Sigmoid colon (tissue), 6 donors: ENCODE measurements at regions not wholly inside any gene's neighbourhood (a gene's known extent, or its start where the extent isn't known, plus 50 kb on each side); places are given as distances from the start of the nearest gene placed in this dataset.

Experiments
- DNase-seq: peaks from one replicate; pipeline ENCODE4 v3.0.0-alpha.2; 2019
- H3K27ac ChIP-seq, 4 donors: fragments of 200-600 bp; sonication (generic); one replicate each; pipeline ENCODE4 v1.5.1; 2016 to 2019; ENCODE audit warnings: mild to moderate bottlenecking in 1 of 4
- H3K27me3 ChIP-seq, 3 donors: fragments of 200-600 bp; sonication (generic); one replicate each; pipeline ENCODE4 v1.5.1; 2019; ENCODE audit warnings: mild to moderate bottlenecking in 1 of 3
- H3K36me3 ChIP-seq, 4 donors: fragments of 200-600 bp; sonication (generic); one replicate each; pipeline ENCODE4 v1.5.1; 2016 to 2019
- H3K4me1 ChIP-seq, 4 donors: fragments of 200-600 bp; sonication (generic); one replicate each; pipeline ENCODE4 v1.5.1; 2017 to 2019
- H3K4me3 ChIP-seq, 4 donors: fragments of 200-600 bp; sonication (generic); one replicate each; pipeline ENCODE4 v1.5.1; 2017 to 2019; ENCODE audit warnings: mild to moderate bottlenecking in 2 of 4, moderate library complexity in 1 of 4
- H3K9me3 ChIP-seq, 4 donors: fragments of 200-600 bp in 3 of 4; sonication (generic) in 3 of 4; one replicate each; pipeline versions ENCODE4 v1.5.1 to v1.6.1; 2013 to 2019
- CTCF ChIP-seq, 4 experiments: fragments of 450-650 bp in 3 of 4; fragments of 200-600 bp in 1 of 4; IDR thresholded peaks; one replicate each; pipeline ENCODE4 v1.5.1; 2016 to 2019; ENCODE audit warnings: antibody characterized with exemption in 4 of 4, mild to moderate bottlenecking in 3 of 4, moderate library complexity in 2 of 4
- EP300 ChIP-seq, 4 donors: sonication (generic); formaldehyde crosslinking; IDR thresholded peaks; one replicate each; pipeline ENCODE4 v1.6.1; 2017; ENCODE audit warnings: antibody characterized with exemption in 4 of 4
- POLR2A ChIP-seq, 2 donors: fragments of 450-650 bp; IDR thresholded peaks; one replicate each; pipeline ENCODE4 v1.6.1; 2016; ENCODE audit warnings: antibody characterized with exemption in 2 of 2, mild to moderate bottlenecking in 2 of 2, moderate library complexity in 2 of 2
- POLR2AphosphoS5 ChIP-seq, 4 donors: sonication (generic); formaldehyde crosslinking; IDR thresholded peaks; one replicate each; pipeline ENCODE4 v1.6.1; 2017; ENCODE audit warnings: antibody characterized with exemption in 4 of 4
- WGBS, 2 donors: extraction: QIAGEN DNeasy Blood & Tissue Kit; methylation state at CpG; one replicate each; pipeline ENCODE4 v1.1.7; 2013; 5-methylcytosine and 5-hydroxymethylcytosine counted together
- intact Hi-C: fragments of 100-400 bp; cut with DNase I; formaldehyde crosslinking; loops from one replicate; pipeline ENCODE4 v1.15.1; 2023
- small RNA-seq, 3 donors: library from RNA; depleted of rRNA; stranded (forward); fragments of <200 nt; gene quantifications; one replicate each; pipeline ENCODE3, GENCODE V24; 2016
- donor health status: healthy with polysubstance abuse.
- donor health status: healthy.

GRCh38 chr14:51805541-51805940 is 54.9 kb upstream of the GNG2 start:
- DNase-seq: no peak
- Histone ChIP-seq H3K27ac (no peak overlapping the region), H3K4me1 (peaks cover 0 to 38% (median 15%) of the 10 kb centered on the region in 4 donors), H3K27me3 (no peaks in the 10 kb centered on the region), H3K4me3 (no peak overlapping the region), H3K36me3 (no peaks in the 10 kb centered on the region), H3K9me3 (no peaks in the 10 kb centered on the region)
- TF ChIP-seq EP300 (IDR thresholded peaks at IDR 0.05): no peak
- no peak for TF ChIP-seq CTCF (IDR thresholded peaks at IDR 0.05)
- TF ChIP-seq POLR2A (IDR thresholded peaks at IDR 0.05): no peak
- no peak for TF ChIP-seq POLR2AphosphoS5 (IDR thresholded peaks at IDR 0.05)
- 81 to 86% methylated on average over 2 of the region's 2 CpGs for WGBS, 2 donors
- intact Hi-C loops: no loop called here

GRCh38 chr14:51806026-51807023 is 54.1 kb upstream of the GNG2 start:
- H3K27me3 ChIP-seq: no peaks in the 10 kb centered on the region

GRCh38 chr14:51807356-51807755 is 53.1 kb upstream of the GNG2 start:
- 69 to 88% methylated on average over 6 of the region's 6 CpGs for WGBS, 2 donors
- H3K4me3 ChIP-seq: no peak overlapping the region
- H3K4me1 ChIP-seq: peaks cover 0 to 42% (median 15%) of the 10 kb centered on the region in 4 donors
- no peaks in the 10 kb centered on the region for H3K36me3 ChIP-seq
- intact Hi-C loops: no loop called here
- DNase-seq: peak; percentile 71
- H3K27ac ChIP-seq: peak overlapping the region in 3 of 4 donors; percentile 1 to 53 (median 43)
- no peaks in the 10 kb centered on the region for H3K27me3 ChIP-seq
- TF ChIP-seq POLR2AphosphoS5 (IDR thresholded peaks at IDR 0.05): peak in 3 of 4 donors; percentile 34 to 57 (median 56)
- TF ChIP-seq CTCF (IDR thresholded peaks at IDR 0.05): no peak
- H3K9me3 ChIP-seq: no peaks in the 10 kb centered on the region

More at GRCh38 chr14:51806026-51807023, 54.1 kb upstream of the GNG2 start:
- intact Hi-C loops: no loop called here
- Histone ChIP-seq H3K27ac (peak overlapping the region in 2 of 4 donors; percentile 43 to 53), H3K4me3 (no peak overlapping the region), H3K4me1 (peaks cover 0 to 38% (median 15%) of the 10 kb centered on the region in 4 donors), H3K36me3 (no peaks in the 10 kb centered on the region), H3K9me3 (no peaks in the 10 kb centered on the region)
- no peak for DNase-seq
- no peak for TF ChIP-seq POLR2A (IDR thresholded peaks at IDR 0.05)
- WGBS, 2 donors: 73 to 74% methylated on average over 6 of the region's 6 CpGs

Small RNAs in the stretch of these regions (small RNA-seq; reads per million reads assigned to genes)
- gene AL079307.3: 0 reads per million in 3 donors
